SK-N-SH (cell line): ENCODE measurements at regions not wholly inside any gene's neighbourhood (a gene's known extent, or its start where the extent isn't known, plus 50 kb on each side); places are given as distances from the start of the nearest gene placed in this dataset.

Experiments
- CTCF ChIA-PET: fragments of 300-600, 350-600 bp; formaldehyde crosslinking; extraction: SDS; loops from one replicate; lab custom pipeline; 2021; lab: Yijun Ruan, JAX
- POLR2A ChIA-PET: fragments of 350-600 bp; sonication (Branson Sonifier 250); formaldehyde crosslinking; extraction: SDS; loops from one replicate; lab custom pipeline; 2020; ENCODE audit warnings: antibody characterized with exemption, inconsistent platforms; lab: Yijun Ruan, JAX
- DNase-seq: peaks from one replicate; pipeline ENCODE4 v3.0.0; 2012
- H2AFZ ChIP-seq: fragments of 200-600 bp; sonication (generic); 2 replicates; pipeline ENCODE4 v1.8.1; 2016; ENCODE audit warnings: antibody characterized with exemption, mild to moderate bottlenecking, low read depth
- H3F3A ChIP-seq: fragments of 200-600 bp; sonication (generic); replicated peaks from 2 replicates; pipeline ENCODE3; 2016; ENCODE audit warnings: antibody characterized with exemption, mild to moderate bottlenecking; ENCODE audit not compliant: insufficient read depth
- H3K27ac ChIP-seq, 2 experiments: fragments of 200-500 bp in 1 of 2; fragments of 200-600 bp in 1 of 2; sonication (Bioruptor generic) in 1 of 2; sonication (generic), shearing (Covaris generic) in 1 of 2; 2 replicates each; pipeline versions ENCODE4 v1.5.1 to v1.6.1; 2014 to 2016; ENCODE audit warnings: low read depth in 2 of 2, inconsistent platforms in 1 of 2, low read length in 1 of 2, mild to moderate bottlenecking in 1 of 2, mixed read lengths in 1 of 2
- H3K27me3 ChIP-seq: fragments of 200-600 bp; sonication (generic), shearing (Covaris generic); 2 replicates; pipeline ENCODE4 v1.6.1; 2016; ENCODE audit warnings: mixed run types; ENCODE audit not compliant: insufficient read depth
- H3K36me3 ChIP-seq, 2 experiments: fragments of 200-500 bp in 1 of 2; fragments of 200-600 bp in 1 of 2; sonication (Bioruptor generic) in 1 of 2; sonication (generic) in 1 of 2; replicated peaks in 1 of 2; 2 replicates each; pipeline versions ENCODE3 to v1.5.1; 2014 to 2016; ENCODE audit warnings: low read length in 1 of 2, mild to moderate bottlenecking in 1 of 2; ENCODE audit not compliant: insufficient read depth in 2 of 2, control insufficient read depth in 1 of 2
- H3K4me1 ChIP-seq, 2 experiments: fragments of 200-500 bp in 1 of 2; fragments of 200-600 bp in 1 of 2; sonication (Bioruptor generic) in 1 of 2; sonication (generic), shearing (Covaris generic) in 1 of 2; 2 replicates each; pipeline versions ENCODE4 v1.5.1 to v1.6.1; 2014 to 2016; ENCODE audit warnings: low read depth in 1 of 2, low read length in 1 of 2, mixed run types in 1 of 2; ENCODE audit not compliant: insufficient read depth in 2 of 2, control insufficient read depth in 1 of 2
- H3K4me2 ChIP-seq: fragments of 200-600 bp; sonication (generic), shearing (Covaris generic); 2 replicates; pipeline ENCODE4 v1.6.1; 2017; ENCODE audit warnings: mixed run types
- H3K4me3 ChIP-seq, 2 experiments: fragments of 200-500 bp in 1 of 2; fragments of 200-600 bp in 1 of 2; sonication (Bioruptor generic) in 1 of 2; sonication (generic), shearing (Covaris generic) in 1 of 2; 2 replicates each; pipeline versions ENCODE4 v1.5.1 to v1.8.1; 2014 to 2016; ENCODE audit warnings: low read depth in 2 of 2, inconsistent platforms in 1 of 2, low read length in 1 of 2, mild to moderate bottlenecking in 1 of 2, mixed read lengths in 1 of 2, moderate library complexity in 1 of 2
- H3K79me2 ChIP-seq: fragments of 200-600 bp; sonication (generic); 2 replicates; pipeline ENCODE4 v1.8.1; 2017; ENCODE audit warnings: mild to moderate bottlenecking; ENCODE audit not compliant: insufficient read depth
- H3K9ac ChIP-seq: fragments of 200-600 bp; sonication (generic); 2 replicates; pipeline ENCODE4 v1.6.1; 2017; ENCODE audit warnings: mixed run types
- H3K9me2 ChIP-seq: fragments of 200-600 bp; sonication (generic); 2 replicates; pipeline ENCODE4 v1.6.1; 2017; ENCODE audit warnings: mixed run types
- H3K9me3 ChIP-seq: fragments of 200-600 bp; sonication (generic); 2 replicates; pipeline ENCODE4 v1.6.1; 2017; ENCODE audit warnings: mixed run types, mild to moderate bottlenecking, moderate library complexity
- H4K20me1 ChIP-seq: fragments of 200-600 bp; sonication (generic); 2 replicates; pipeline ENCODE4 v1.6.1; 2017; ENCODE audit warnings: mild to moderate bottlenecking, mixed run types; ENCODE audit not compliant: insufficient read depth
- CHD2 ChIP-seq: fragments of 150-350 bp; IDR thresholded peaks from 2 replicates; pipeline ENCODE4 v1.6.1; 2018; ENCODE audit warnings: low read length; ENCODE audit not compliant: partially characterized antibody
- ELF1 ChIP-seq: IDR thresholded peaks from 2 replicates; pipeline ENCODE4 v1.4.0; 2012
- EZH2phosphoT487 ChIP-seq: fragments of 200-600 bp; sonication (generic); IDR thresholded peaks from 2 replicates; pipeline ENCODE4 v1.6.1; 2017; ENCODE audit warnings: low read depth, mixed run types, mild to moderate bottlenecking, antibody characterized with exemption, moderate library complexity, borderline replicate concordance
- FOXM1 ChIP-seq: IDR thresholded peaks from 2 replicates; pipeline ENCODE4 v1.4.0; 2012; ENCODE audit warnings: low read depth, mild to moderate bottlenecking
- GABPA ChIP-seq: IDR thresholded peaks from 2 replicates; pipeline ENCODE4 v1.4.0; 2012; ENCODE audit warnings: low read depth, mild to moderate bottlenecking
- GATA2 ChIP-seq: sonication (generic); formaldehyde crosslinking; IDR thresholded peaks from 2 replicates; pipeline ENCODE4 v1.5.0; 2020; ENCODE audit warnings: mild to moderate bottlenecking, missing genetic modification reagents
- JUND ChIP-seq: IDR thresholded peaks from 2 replicates; pipeline ENCODE4 v1.4.0; 2012
- MEF2A ChIP-seq: IDR thresholded peaks from 2 replicates; pipeline ENCODE4 v1.4.0; 2012; ENCODE audit warnings: low read depth, borderline replicate concordance
- NFIC ChIP-seq: IDR thresholded peaks from 2 replicates; pipeline ENCODE4 v1.4.0; 2012; ENCODE audit warnings: borderline replicate concordance
- NRF1 ChIP-seq: IDR thresholded peaks from 2 replicates; pipeline ENCODE4 v1.6.1; 2012; ENCODE audit warnings: low read depth, mild to moderate bottlenecking, low read length
- RCOR1 ChIP-seq: fragments of 150-350 bp; IDR thresholded peaks from 2 replicates; pipeline ENCODE4 v1.6.1; 2017; ENCODE audit warnings: antibody characterized with exemption, low read length
- RXRA ChIP-seq: IDR thresholded peaks from 2 replicates; pipeline ENCODE4 v1.4.0; 2012; ENCODE audit warnings: low read depth, mild to moderate bottlenecking, borderline replicate concordance
- SIN3A ChIP-seq: IDR thresholded peaks from 2 replicates; pipeline ENCODE4 v1.6.1; 2012; ENCODE audit warnings: low read depth, mild to moderate bottlenecking, low read length, moderate library complexity, borderline replicate concordance
- TAF1 ChIP-seq: IDR thresholded peaks from 2 replicates; pipeline ENCODE4 v1.6.1; 2012; ENCODE audit warnings: low read depth, mild to moderate bottlenecking, low read length, moderate library complexity, borderline replicate concordance
- YY1 ChIP-seq: IDR thresholded peaks from 2 replicates; pipeline ENCODE4 v1.4.0; 2012; ENCODE audit warnings: low read depth, mild to moderate bottlenecking
- whole genome bisulfite sequencing: methylation state at CpG from one replicate; pipeline ENCODE4 v1.1.6; 2017; ENCODE audit warnings: low lambda C conversion rate; 5-methylcytosine and 5-hydroxymethylcytosine counted together
- TF ChIP-seq, protein P1 (sequence below): IDR thresholded peaks from 2 replicates; pipeline ENCODE4; 2012
- TF ChIP-seq, protein P2 (sequence below): fragments of 150-350 bp; IDR thresholded peaks from 2 replicates; pipeline ENCODE4 v1.6.1; 2016; ENCODE audit warnings: mild to moderate bottlenecking, low read depth, low read length
- TF ChIP-seq, protein P3 (sequence below): IDR thresholded peaks from 2 replicates; pipeline ENCODE4 v1.6.1; 2012; ENCODE audit warnings: mild to moderate bottlenecking, low read depth, low read length, moderate library complexity

DNA sequence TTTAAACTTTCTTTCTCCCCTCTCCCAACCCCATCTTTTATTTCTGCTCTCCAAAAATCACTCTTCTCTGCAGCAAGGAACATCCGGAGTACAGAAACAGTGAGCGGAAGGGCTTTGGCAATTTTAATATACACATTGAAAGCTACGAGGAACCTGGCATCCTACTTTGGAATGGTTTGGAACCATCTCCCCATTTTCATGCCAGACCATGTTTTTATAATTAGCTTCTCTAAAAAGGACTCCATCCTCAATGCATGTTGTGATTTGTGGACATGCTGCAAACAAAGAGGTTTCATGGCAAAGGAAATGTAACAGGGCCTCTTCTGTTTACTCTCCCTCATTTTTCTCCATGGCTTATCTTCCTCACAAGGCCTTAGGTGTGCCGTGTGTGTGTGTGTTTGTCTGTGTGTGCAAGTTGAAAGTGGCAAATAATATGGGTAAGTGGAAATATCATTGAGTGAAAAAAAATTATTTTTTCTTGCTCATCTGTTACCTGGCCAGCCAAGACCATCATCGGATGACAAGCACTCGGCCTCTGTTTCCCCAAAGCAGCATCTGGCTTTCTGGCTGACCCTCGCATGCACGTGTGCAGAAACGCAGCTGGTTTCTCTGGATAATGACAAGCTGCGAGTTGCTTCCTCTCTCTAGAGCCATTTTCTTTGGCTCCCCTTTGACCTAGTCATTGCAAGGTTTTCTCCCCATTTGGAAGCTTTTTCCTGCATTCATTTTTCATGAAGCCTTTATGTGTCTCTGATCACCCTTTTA is 585.0 kb downstream of the TMEM114 start:
- TF ChIP-seq, protein P1, sequence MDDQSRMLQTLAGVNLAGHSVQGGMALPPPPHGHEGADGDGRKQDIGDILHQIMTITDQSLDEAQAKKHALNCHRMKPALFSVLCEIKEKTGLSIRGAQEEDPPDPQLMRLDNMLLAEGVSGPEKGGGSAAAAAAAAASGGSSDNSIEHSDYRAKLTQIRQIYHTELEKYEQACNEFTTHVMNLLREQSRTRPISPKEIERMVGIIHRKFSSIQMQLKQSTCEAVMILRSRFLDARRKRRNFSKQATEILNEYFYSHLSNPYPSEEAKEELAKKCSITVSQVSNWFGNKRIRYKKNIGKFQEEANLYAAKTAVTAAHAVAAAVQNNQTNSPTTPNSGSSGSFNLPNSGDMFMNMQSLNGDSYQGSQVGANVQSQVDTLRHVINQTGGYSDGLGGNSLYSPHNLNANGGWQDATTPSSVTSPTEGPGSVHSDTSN, result no peak
- TF ChIP-seq RCOR1, result no peak
- TF ChIP-seq, all 33 proteins: peak for 0
- Histone ChIP-seq H3K27me3 (no peaks in the 10 kb centered on the region), H3K4me3 (no peak overlapping the region), H3K27ac (no peak overlapping the region), H4K20me1 (no peaks in the 10 kb centered on the region), H3K9ac (no peak overlapping the region), H3F3A (no peaks in the 10 kb centered on the region), H3K9me2 (no peaks in the 10 kb centered on the region), H3K4me1 (no peaks in the 10 kb centered on the region), H3K79me2 (no peaks in the 10 kb centered on the region), H2AFZ (no peak overlapping the region), H3K9me3 (no peaks in the 10 kb centered on the region), H3K36me3 (no peaks in the 10 kb centered on the region), H3K4me2 (no peak overlapping the region)
- 24% methylated on average over 10 of the region's 10 CpGs for WGBS
- DNase-seq, result no peak
- ChIA-PET CTCF (no interaction called here), POLR2A (no interaction called here)

DNA sequence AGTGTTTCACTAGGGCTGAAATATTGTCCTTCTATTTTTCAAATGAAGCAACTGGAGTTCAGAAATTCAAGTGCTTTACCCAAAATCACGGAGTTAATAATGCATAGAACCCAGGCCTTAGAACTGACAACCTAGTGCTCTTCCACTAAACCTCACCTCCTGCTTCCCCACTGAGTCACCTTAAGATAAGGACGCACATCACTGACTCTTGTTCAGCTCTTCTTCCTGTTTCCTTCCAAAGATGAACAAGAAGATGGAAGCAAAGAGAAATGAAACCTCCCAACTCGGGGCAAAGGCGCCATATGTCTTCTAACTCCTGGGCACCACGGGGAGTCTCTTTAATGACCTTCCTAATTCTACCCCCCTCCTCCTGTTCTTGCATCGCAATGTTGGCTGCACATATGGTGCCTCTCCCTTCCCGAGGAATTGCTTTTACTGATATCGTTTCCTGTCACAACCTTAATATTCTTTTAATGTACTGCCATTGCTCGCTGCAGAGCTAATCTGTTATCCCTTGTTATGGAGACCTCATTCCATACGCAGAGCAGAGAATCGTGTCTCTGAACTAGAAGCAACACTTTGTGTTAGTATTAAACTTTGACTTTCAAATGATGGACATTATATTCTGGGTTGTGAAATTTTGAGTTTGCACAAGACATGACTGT is 591.4 kb downstream of the TMEM114 start:
- Histone ChIP-seq H3K4me1 (no peaks in the 10 kb centered on the region), H4K20me1 (no peaks in the 10 kb centered on the region)
- 18% methylated on average over 11 of the region's 11 CpGs for WGBS
- no peak for TF ChIP-seq EZH2phosphoT487
- TF ChIP-seq, protein P2, sequence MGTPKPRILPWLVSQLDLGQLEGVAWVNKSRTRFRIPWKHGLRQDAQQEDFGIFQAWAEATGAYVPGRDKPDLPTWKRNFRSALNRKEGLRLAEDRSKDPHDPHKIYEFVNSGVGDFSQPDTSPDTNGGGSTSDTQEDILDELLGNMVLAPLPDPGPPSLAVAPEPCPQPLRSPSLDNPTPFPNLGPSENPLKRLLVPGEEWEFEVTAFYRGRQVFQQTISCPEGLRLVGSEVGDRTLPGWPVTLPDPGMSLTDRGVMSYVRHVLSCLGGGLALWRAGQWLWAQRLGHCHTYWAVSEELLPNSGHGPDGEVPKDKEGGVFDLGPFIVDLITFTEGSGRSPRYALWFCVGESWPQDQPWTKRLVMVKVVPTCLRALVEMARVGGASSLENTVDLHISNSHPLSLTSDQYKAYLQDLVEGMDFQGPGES, result no peak
- no peak for TF ChIP-seq GATA2 (CRISPR knock-in tag)
- TF ChIP-seq NRF1, result no peak
- no peak for TF ChIP-seq FOXM1
- TF ChIP-seq TAF1, result no peak
- TF ChIP-seq, protein P1, result no peak
- TF ChIP-seq CHD2, result no peak
- TF ChIP-seq GABPA, result no peak
- no peak for TF ChIP-seq JUND
- TF ChIP-seq ELF1, result no peak
- TF ChIP-seq RXRA, result no peak
- TF ChIP-seq, protein P3, sequence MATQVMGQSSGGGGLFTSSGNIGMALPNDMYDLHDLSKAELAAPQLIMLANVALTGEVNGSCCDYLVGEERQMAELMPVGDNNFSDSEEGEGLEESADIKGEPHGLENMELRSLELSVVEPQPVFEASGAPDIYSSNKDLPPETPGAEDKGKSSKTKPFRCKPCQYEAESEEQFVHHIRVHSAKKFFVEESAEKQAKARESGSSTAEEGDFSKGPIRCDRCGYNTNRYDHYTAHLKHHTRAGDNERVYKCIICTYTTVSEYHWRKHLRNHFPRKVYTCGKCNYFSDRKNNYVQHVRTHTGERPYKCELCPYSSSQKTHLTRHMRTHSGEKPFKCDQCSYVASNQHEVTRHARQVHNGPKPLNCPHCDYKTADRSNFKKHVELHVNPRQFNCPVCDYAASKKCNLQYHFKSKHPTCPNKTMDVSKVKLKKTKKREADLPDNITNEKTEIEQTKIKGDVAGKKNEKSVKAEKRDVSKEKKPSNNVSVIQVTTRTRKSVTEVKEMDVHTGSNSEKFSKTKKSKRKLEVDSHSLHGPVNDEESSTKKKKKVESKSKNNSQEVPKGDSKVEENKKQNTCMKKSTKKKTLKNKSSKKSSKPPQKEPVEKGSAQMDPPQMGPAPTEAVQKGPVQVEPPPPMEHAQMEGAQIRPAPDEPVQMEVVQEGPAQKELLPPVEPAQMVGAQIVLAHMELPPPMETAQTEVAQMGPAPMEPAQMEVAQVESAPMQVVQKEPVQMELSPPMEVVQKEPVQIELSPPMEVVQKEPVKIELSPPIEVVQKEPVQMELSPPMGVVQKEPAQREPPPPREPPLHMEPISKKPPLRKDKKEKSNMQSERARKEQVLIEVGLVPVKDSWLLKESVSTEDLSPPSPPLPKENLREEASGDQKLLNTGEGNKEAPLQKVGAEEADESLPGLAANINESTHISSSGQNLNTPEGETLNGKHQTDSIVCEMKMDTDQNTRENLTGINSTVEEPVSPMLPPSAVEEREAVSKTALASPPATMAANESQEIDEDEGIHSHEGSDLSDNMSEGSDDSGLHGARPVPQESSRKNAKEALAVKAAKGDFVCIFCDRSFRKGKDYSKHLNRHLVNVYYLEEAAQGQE, result no peak
- TF ChIP-seq SIN3A, result no peak
- no peak for TF ChIP-seq YY1
- TF ChIP-seq NFIC, result no peak
- TF ChIP-seq MEF2A, result no peak

More for the DNA sequence above, 591.4 kb downstream of the TMEM114 start:
- no peak overlapping the region for H2AFZ ChIP-seq
- H3K27me3 ChIP-seq, result no peaks in the 10 kb centered on the region
- no peaks in the 10 kb centered on the region for H3K36me3 ChIP-seq
- H3K4me2 ChIP-seq, result no peak overlapping the region
- ChIA-PET CTCF (no interaction called here), POLR2A (no interaction called here)
- H3K9ac ChIP-seq, result no peak overlapping the region
- no peak for DNase-seq
- no peaks in the 10 kb centered on the region for H3K9me3 ChIP-seq
- no peaks in the 10 kb centered on the region for H3K79me2 ChIP-seq
- no peak overlapping the region for H3K4me3 ChIP-seq
- H3K9me2 ChIP-seq, result no peaks in the 10 kb centered on the region
- no peak overlapping the region for H3K27ac ChIP-seq
- H3F3A ChIP-seq, result no peaks in the 10 kb centered on the region
